ENCODE measurements at regions not wholly inside any gene's neighbourhood (a gene's known extent, or its start where the extent isn't known, plus 50 kb on each side); places are given as distances from the start of the nearest gene placed in this dataset.

GRCh38 chr6:80793411-80793810, 686.9 kb downstream of the BCKDHB start:
- H2AFZ ChIP-seq (ENCODE audit: low read length) = no peak overlapping the region
- no peak overlapping the region for H3K18ac ChIP-seq (ENCODE audit: extremely low read depth, low read length)
- H2BK20ac ChIP-seq (ENCODE audit: low read length) = no peak overlapping the region
- no peak overlapping the region for H4K5ac ChIP-seq (ENCODE audit: insufficient read length, low read depth, low read length)
- no peak overlapping the region for H4K91ac ChIP-seq (replicated peaks; ENCODE audit: insufficient read length, low read length)
- H3K23ac ChIP-seq (ENCODE audit: insufficient read length) = no peak overlapping the region
- no peaks in the 10 kb centered on the region for H3K4me1 ChIP-seq (replicated peaks in 1 of 4; ENCODE audit: control insufficient read depth in 3 of 4, insufficient read depth in 4 of 4, low read length in 3 of 4)
- no peak overlapping the region for H3K14ac ChIP-seq (ENCODE audit: insufficient read length)
- H2BK120ac ChIP-seq (replicated peaks; ENCODE audit: low read depth, low read length) = no peak overlapping the region
- H3K79me1 ChIP-seq (ENCODE audit: low read depth, low read length) = no peaks in the 10 kb centered on the region
- no peak overlapping the region for H3K4ac ChIP-seq (replicated peaks; ENCODE audit: insufficient read length, low read depth, low read length)
- no peaks in the 10 kb centered on the region for H4K20me1 ChIP-seq (replicated peaks in 1 of 2; ENCODE audit: control insufficient read depth in 1 of 2, insufficient read depth in 2 of 2, low read length in 2 of 2)
- no peak overlapping the region for H3K56ac ChIP-seq (replicated peaks; ENCODE audit: insufficient read length, low read depth, low read length)
- no peaks in the 10 kb centered on the region for H3K79me2 ChIP-seq (ENCODE audit: control insufficient read depth in 1 of 2, insufficient read depth in 2 of 2, low read length in 2 of 2)
- H3K9ac ChIP-seq (replicated peaks in 1 of 4; ENCODE audit: extremely low read depth in 1 of 4, low read depth in 3 of 4, low read length in 3 of 4) = no peak overlapping the region
- no peak overlapping the region for H3K27ac ChIP-seq (ENCODE audit: low read depth, low read length)
- H4K8ac ChIP-seq (ENCODE audit: extremely low read depth, insufficient read depth, low read length) = no peak overlapping the region
- no peaks in the 10 kb centered on the region for H3K27me3 ChIP-seq (replicated peaks in 1 of 4; ENCODE audit: control insufficient read depth in 3 of 4, extremely low read depth in 1 of 4, insufficient read depth in 3 of 4, low read length in 3 of 4)
- no peak for FAIRE-seq
- no peaks in the 10 kb centered on the region for H3K23me2 ChIP-seq (ENCODE audit: low read depth, low read length)
- no peak overlapping the region for H2BK12ac ChIP-seq (ENCODE audit: low read depth, low read length)
- no peak overlapping the region for H3K4me3 ChIP-seq (ENCODE audit: extremely low read depth in 1 of 4, insufficient read depth in 2 of 4, low read depth in 3 of 4, low read length in 4 of 4)
- no peaks in the 10 kb centered on the region for H3K36me3 ChIP-seq (ENCODE audit: control insufficient read depth in 2 of 4, insufficient read depth in 4 of 4, low read length in 3 of 4)
- TF ChIP-seq MAFK (IDR thresholded peaks at IDR 0.05; ENCODE audit: low read depth, low read length) (no peak), ATF2 (IDR thresholded peaks at IDR 0.05; ENCODE audit: low read length) (no peak), NANOG (IDR thresholded peaks at IDR 0.05; ENCODE audit: insufficient read depth, low read depth, low read length, poor library complexity, severe bottlenecking) (no peak), CBX5 (IDR thresholded peaks at IDR 0.05; ENCODE audit: low read depth, low read length) (no peak), KDM1A (IDR thresholded peaks at IDR 0.05; ENCODE audit: borderline replicate concordance, low read length) (no peak), SP1 (IDR thresholded peaks at IDR 0.05; ENCODE audit: low read depth, low read length) (no peak), RNF2 (IDR thresholded peaks at IDR 0.05; ENCODE audit: borderline replicate concordance, low read depth, low read length, missing control alignments, poor library complexity, severe bottlenecking) (no peak), HDAC6 (IDR thresholded peaks at IDR 0.05; ENCODE audit: low read depth, low read length) (no peak), JUN (IDR thresholded peaks at IDR 0.05; ENCODE audit: low read depth, low read length) (no peak)
- TF ChIP-seq, protein P1, sequence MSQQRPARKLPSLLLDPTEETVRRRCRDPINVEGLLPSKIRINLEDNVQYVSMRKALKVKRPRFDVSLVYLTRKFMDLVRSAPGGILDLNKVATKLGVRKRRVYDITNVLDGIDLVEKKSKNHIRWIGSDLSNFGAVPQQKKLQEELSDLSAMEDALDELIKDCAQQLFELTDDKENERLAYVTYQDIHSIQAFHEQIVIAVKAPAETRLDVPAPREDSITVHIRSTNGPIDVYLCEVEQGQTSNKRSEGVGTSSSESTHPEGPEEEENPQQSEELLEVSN (IDR thresholded peaks at IDR 0.05) = no peak
- ChIA-PET POLR2A (ENCODE audit: partially characterized antibody) (no interaction called here), CTCF (ENCODE audit: partially characterized antibody) (no interaction called here)
- no peak overlapping the region for H2AK5ac ChIP-seq (ENCODE audit: low read depth, low read length)
- H2BK15ac ChIP-seq (ENCODE audit: low read length) = no peak overlapping the region
- no peak overlapping the region for H2BK5ac ChIP-seq (ENCODE audit: low read depth, low read length)
- no peak for DNase-seq (ENCODE audit: low read depth in 1 of 2, low spot score in 2 of 2)
- H3K4me2 ChIP-seq (ENCODE audit: insufficient read depth in 1 of 2, low read depth in 2 of 2, low read length in 2 of 2) = no peak overlapping the region
- H3K9me3 ChIP-seq (ENCODE audit: insufficient read depth in 2 of 2, low read depth in 1 of 2, low read length in 1 of 2) = no peaks in the 10 kb centered on the region
- WGBS, 2 experiments (ENCODE audit: extremely low coverage in 1 of 2, insufficient coverage in 1 of 2, insufficient read length in 1 of 2, insufficient replicate concordance in 2 of 2, low coverage in 1 of 2, low lambda C conversion rate in 2 of 2, missing lambda C conversion rate in 1 of 2) = 84% methylated on average over 2 of the region's 2 CpGs; no CpG with 5 or more reads in 1 of the 2 experiments

Measured in H1 (cell line).